Tibial nerve (tissue), 4 donors: ENCODE measurements at regions not wholly inside any gene's neighbourhood (a gene's known extent, or its start where the extent isn't known, plus 50 kb on each side); places are given as distances from the start of the nearest gene placed in this dataset.

Experiments
- DNase-seq, 2 donors: peaks; one replicate each; pipeline ENCODE4 v3.0.0-alpha.2; 2019; ENCODE audit warnings: low spot score in 2 of 2
- H3K27ac ChIP-seq, 4 donors: fragments of 200-600 bp; sonication (generic) in 3 of 4; one replicate each; pipeline ENCODE4 v1.5.1; 2017 to 2019; ENCODE audit warnings: mild to moderate bottlenecking in 1 of 4
- H3K27me3 ChIP-seq, 2 donors: fragments of 200-600 bp; sonication (generic) in 1 of 2; one replicate each; pipeline versions ENCODE4 v1.5.1 to v1.6.0; 2017 to 2019
- H3K36me3 ChIP-seq, 3 donors: fragments of 200-600 bp; sonication (generic); one replicate each; pipeline ENCODE4 v1.5.1; 2018 to 2019
- H3K4me1 ChIP-seq, 4 donors: fragments of 200-600 bp; sonication (generic) in 3 of 4; one replicate each; pipeline ENCODE4 v1.5.1; 2017 to 2019
- H3K4me3 ChIP-seq, 4 donors: fragments of 200-600 bp; sonication (generic) in 3 of 4; one replicate each; pipeline ENCODE4 v1.5.1; 2017 to 2019; ENCODE audit warnings: mild to moderate bottlenecking in 1 of 4, moderate library complexity in 1 of 4
- H3K9me3 ChIP-seq, 4 donors: fragments of 200-600 bp; sonication (generic) in 3 of 4; one replicate each; pipeline ENCODE4 v1.5.1; 2017 to 2019
- EP300 ChIP-seq, 2 donors: sonication (generic); formaldehyde crosslinking; IDR thresholded peaks; one replicate each; pipeline ENCODE4 v1.6.1; 2017; ENCODE audit warnings: antibody characterized with exemption in 2 of 2, mild to moderate bottlenecking in 1 of 2
- POLR2A ChIP-seq, 2 donors: fragments of 450-650 bp; IDR thresholded peaks; one replicate each; pipeline ENCODE4 v1.6.1; 2017; ENCODE audit warnings: antibody characterized with exemption in 2 of 2, mild to moderate bottlenecking in 2 of 2, moderate library complexity in 2 of 2
- WGBS, 2 donors: methylation state at CpG; one replicate each; pipeline ENCODE4 v1.1.5; 2018; 5-methylcytosine and 5-hydroxymethylcytosine counted together
- TF ChIP-seq, protein P1 (sequence below), 5 experiments: fragments of 200-600 bp in 3 of 5; fragments of 450-650 bp in 2 of 5; sonication (generic) in 3 of 5; IDR thresholded peaks; one replicate each; pipeline ENCODE4 v1.5.1; 2016 to 2019; ENCODE audit warnings: antibody characterized with exemption in 5 of 5, mild to moderate bottlenecking in 3 of 5, moderate library complexity in 2 of 5

DNA sequence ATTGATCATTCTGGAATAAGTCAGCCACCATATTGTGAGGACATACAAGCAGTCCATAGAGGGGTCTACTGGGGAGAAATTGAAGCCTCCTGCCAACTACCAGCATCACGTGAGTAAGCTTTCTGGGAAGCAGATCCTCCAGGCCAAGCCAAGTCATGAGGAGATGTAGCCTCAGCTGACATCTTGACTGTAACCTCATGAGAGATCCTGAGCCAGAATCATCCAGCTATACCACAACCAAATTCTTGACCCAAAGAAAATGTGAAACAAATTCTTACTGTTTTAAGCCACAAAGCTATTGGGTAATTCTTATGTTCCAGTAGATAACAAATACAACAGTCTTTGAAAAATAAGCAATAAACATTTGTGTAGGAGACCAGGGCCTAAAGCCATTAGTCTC is 479.4 kb upstream of the DCN start:
- Histone ChIP-seq H3K27ac (no peak overlapping the region), H3K27me3 (no peaks in the 10 kb centered on the region), H3K36me3 (no peaks in the 10 kb centered on the region), H3K9me3 (no peaks in the 10 kb centered on the region), H3K4me3 (no peak overlapping the region), H3K4me1 (no peaks in the 10 kb centered on the region)
- 70 to 71% methylated on average over 1 of the region's 1 CpG for WGBS, 2 donors
- no peak for DNase-seq
- TF ChIP-seq POLR2A (IDR thresholded peaks at IDR 0.05) (no peak), EP300 (IDR thresholded peaks at IDR 0.05) (no peak)
- TF ChIP-seq, protein P1, sequence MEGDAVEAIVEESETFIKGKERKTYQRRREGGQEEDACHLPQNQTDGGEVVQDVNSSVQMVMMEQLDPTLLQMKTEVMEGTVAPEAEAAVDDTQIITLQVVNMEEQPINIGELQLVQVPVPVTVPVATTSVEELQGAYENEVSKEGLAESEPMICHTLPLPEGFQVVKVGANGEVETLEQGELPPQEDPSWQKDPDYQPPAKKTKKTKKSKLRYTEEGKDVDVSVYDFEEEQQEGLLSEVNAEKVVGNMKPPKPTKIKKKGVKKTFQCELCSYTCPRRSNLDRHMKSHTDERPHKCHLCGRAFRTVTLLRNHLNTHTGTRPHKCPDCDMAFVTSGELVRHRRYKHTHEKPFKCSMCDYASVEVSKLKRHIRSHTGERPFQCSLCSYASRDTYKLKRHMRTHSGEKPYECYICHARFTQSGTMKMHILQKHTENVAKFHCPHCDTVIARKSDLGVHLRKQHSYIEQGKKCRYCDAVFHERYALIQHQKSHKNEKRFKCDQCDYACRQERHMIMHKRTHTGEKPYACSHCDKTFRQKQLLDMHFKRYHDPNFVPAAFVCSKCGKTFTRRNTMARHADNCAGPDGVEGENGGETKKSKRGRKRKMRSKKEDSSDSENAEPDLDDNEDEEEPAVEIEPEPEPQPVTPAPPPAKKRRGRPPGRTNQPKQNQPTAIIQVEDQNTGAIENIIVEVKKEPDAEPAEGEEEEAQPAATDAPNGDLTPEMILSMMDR (IDR thresholded peaks at IDR 0.05): no peak

- no peak for DNase-seq
- Histone ChIP-seq H3K9me3 (no peaks in the 10 kb centered on the region), H3K36me3 (no peaks in the 10 kb centered on the region), H3K27ac (no peak overlapping the region), H3K4me3 (no peak overlapping the region), H3K27me3 (no peaks in the 10 kb centered on the region), H3K4me1 (no peaks in the 10 kb centered on the region)
- no peak for TF ChIP-seq EP300 (IDR thresholded peaks at IDR 0.05)
- TF ChIP-seq POLR2A (IDR thresholded peaks at IDR 0.05): no peak
- TF ChIP-seq, protein P1 (IDR thresholded peaks at IDR 0.05): no peak
- WGBS, 2 donors: 88 to 96% methylated on average over 3 of the region's 3 CpGs
These were observed 474.4 kb upstream of the DCN start for GRCh38 chr12:91657032-91657431.

- Histone ChIP-seq H3K27me3 (no peaks in the 10 kb centered on the region), H3K36me3 (no peaks in the 10 kb centered on the region), H3K9me3 (no peaks in the 10 kb centered on the region), H3K27ac (no peak overlapping the region), H3K4me3 (no peak overlapping the region), H3K4me1 (no peaks in the 10 kb centered on the region)
- no peak for DNase-seq
- 78 to 82% methylated on average over 3 of the region's 3 CpGs for WGBS, 2 donors
- no peak for TF ChIP-seq EP300 (IDR thresholded peaks at IDR 0.05)
These were observed 473.3 kb upstream of the DCN start for GRCh38 chr12:91655966-91656365.

DNA sequence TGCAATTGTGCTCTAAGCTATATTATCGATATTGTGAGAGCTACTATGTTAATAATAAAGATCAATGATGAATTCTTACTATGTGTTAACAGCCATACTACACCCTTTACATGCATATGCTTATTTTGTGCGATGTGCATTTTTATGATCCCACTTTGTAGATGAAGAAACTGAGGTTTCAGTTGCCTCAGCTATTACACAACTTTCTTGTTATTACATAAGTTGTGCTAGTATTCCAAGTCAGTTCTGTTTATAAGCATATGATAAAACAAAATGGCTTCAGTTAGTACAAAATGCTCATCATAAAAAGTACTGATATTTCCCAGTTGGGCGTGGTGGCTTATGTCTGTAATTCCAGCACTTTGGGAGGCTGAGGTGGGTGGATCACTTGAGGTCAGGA is 471.5 kb upstream of the DCN start:
- no peak for TF ChIP-seq EP300 (IDR thresholded peaks at IDR 0.05)
- TF ChIP-seq POLR2A (IDR thresholded peaks at IDR 0.05): no peak
- TF ChIP-seq, protein P1 (IDR thresholded peaks at IDR 0.05): no peak
- Histone ChIP-seq H3K36me3 (no peaks in the 10 kb centered on the region), H3K4me3 (no peak overlapping the region), H3K27me3 (no peaks in the 10 kb centered on the region), H3K9me3 (no peaks in the 10 kb centered on the region), H3K27ac (no peak overlapping the region), H3K4me1 (no peaks in the 10 kb centered on the region)
- WGBS, 2 donors: 94 to 99% methylated on average over 3 of the region's 3 CpGs
- DNase-seq: no peak

DNA sequence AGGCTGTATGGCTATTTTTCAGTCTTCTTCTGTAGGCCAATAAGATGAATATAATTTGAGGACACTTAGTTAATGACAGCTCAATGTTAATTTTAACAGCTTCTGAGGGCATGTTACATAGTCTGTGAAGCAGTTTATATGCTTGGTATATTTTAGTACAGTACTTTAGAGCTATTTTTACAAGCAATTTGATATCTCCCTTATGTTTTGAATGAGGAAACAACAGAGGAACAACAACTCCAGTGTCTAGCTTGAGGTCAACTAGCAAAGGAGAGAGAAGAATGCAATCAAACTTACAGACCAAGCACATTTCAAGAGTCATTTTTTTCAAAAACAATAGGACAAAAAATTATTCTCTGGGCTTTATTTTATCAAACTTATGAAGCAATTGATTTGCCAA is 469.1 kb upstream of the DCN start:
- Histone ChIP-seq H3K27ac (no peak overlapping the region), H3K4me1 (no peaks in the 10 kb centered on the region), H3K9me3 (no peaks in the 10 kb centered on the region), H3K36me3 (no peaks in the 10 kb centered on the region), H3K4me3 (no peak overlapping the region), H3K27me3 (no peaks in the 10 kb centered on the region)
- TF ChIP-seq EP300 (IDR thresholded peaks at IDR 0.05) (no peak), POLR2A (IDR thresholded peaks at IDR 0.05) (no peak)
- TF ChIP-seq, protein P1 (IDR thresholded peaks at IDR 0.05): no peak
- DNase-seq: no peak

DNA sequence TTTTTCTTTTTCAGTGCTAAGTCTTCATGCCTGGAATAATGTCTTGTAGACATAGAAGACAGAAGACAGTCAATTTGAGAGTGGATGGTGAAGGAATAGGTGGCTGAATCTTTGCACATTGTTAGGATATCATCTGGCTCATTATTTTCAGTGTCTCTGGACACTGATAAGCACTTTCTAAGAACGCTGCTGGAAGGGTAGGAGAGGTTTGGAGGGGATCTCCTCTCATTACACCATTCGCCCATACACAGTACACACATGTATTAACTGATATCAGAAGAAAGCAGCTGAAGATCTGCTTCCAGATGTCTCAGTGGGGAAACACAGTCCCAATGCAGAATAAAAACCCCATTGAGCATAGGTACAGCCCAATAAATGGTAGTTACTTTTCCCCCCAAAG is 461.1 kb upstream of the DCN start:
- H3K9me3 ChIP-seq: no peaks in the 10 kb centered on the region
- no peaks in the 10 kb centered on the region for H3K4me1 ChIP-seq
- WGBS, 2 donors: 88 to 95% methylated on average over 2 of the region's 2 CpGs
- no peak for DNase-seq
- no peaks in the 10 kb centered on the region for H3K36me3 ChIP-seq
- H3K4me3 ChIP-seq: no peak overlapping the region
- no peak overlapping the region for H3K27ac ChIP-seq
- TF ChIP-seq EP300 (IDR thresholded peaks at IDR 0.05) (no peak), POLR2A (IDR thresholded peaks at IDR 0.05) (no peak)
- TF ChIP-seq, protein P1 (IDR thresholded peaks at IDR 0.05): no peak
- H3K27me3 ChIP-seq: no peaks in the 10 kb centered on the region
